ENCODE measurements at regions not wholly inside any gene's neighbourhood (a gene's known extent, or its start where the extent isn't known, plus 50 kb on each side); places are given as distances from the start of the nearest gene placed in this dataset.

GRCh38 chr7:124399941-124400340 lies 365.7 kb downstream of the GPR37 start:
- TF ChIP-seq NPAS2 (CRISPR knock-in tag; IDR thresholded peaks at IDR 0.05; ENCODE audit: borderline replicate concordance) = no peak
- no peak for TF ChIP-seq RFX5 (IDR thresholded peaks at IDR 0.05)
- TF ChIP-seq JUN (IDR thresholded peaks at IDR 0.05) = no peak

Measured in A549 (cell line).